Activated gamma-delta T cell treated with Interleukin-2 at 50 U/mL for 16 hours (primary cell): ENCODE measurements at regions not wholly inside any gene's neighbourhood (a gene's known extent, or its start where the extent isn't known, plus 50 kb on each side); places are given as distances from the start of the nearest gene placed in this dataset.
"Not testable (repeated sequence)": the region's sequence is repeated elsewhere in the genome, so short reads cannot be mapped to it uniquely, and the experiment has no call there.

Experiments used
- DNase-seq: peaks from one replicate; pipeline ENCODE4 v3.0.0-alpha.2; 2020

- DNase-seq = no peak
These were observed 803.5 kb downstream of the PLOD2 start for GRCh38 chr3:145357453-145357852.

- DNase-seq = no peak
These were observed 801.9 kb downstream of the PLOD2 start for GRCh38 chr3:145359040-145359439.

GRCh38 chr3:145368748-145369147 is 792.2 kb downstream of the PLOD2 start:
- no peak for DNase-seq

GRCh38 chr3:145370870-145371269 is 790.1 kb downstream of the PLOD2 start:
- DNase-seq = no peak

- DNase-seq = no peak
These were observed 783.7 kb downstream of the PLOD2 start for GRCh38 chr3:145377301-145377700.

- no peak for DNase-seq
These were observed 777.6 kb downstream of the PLOD2 start for GRCh38 chr3:145383416-145383815.

- no peak for DNase-seq
These were observed 776.7 kb downstream of the PLOD2 start for GRCh38 chr3:145384307-145384706.

GRCh38 chr3:145387211-145387610 is 773.8 kb downstream of the PLOD2 start:
- DNase-seq = no peak

- DNase-seq = no peak
These were observed 765.6 kb downstream of the PLOD2 start for GRCh38 chr3:145395421-145395820.

- DNase-seq = no peak
These were observed 749.4 kb downstream of the PLOD2 start for GRCh38 chr3:145411605-145412004.

- no peak for DNase-seq
These were observed 743.3 kb downstream of the PLOD2 start for GRCh38 chr3:145417678-145418077.

GRCh38 chr3:145422556-145422955 is 738.4 kb downstream of the PLOD2 start:
- no peak for DNase-seq

- DNase-seq = no peak
These were observed 733.6 kb downstream of the PLOD2 start for GRCh38 chr3:145427355-145427754.

GRCh38 chr3:145429546-145429945 is 731.4 kb downstream of the PLOD2 start:
- no peak for DNase-seq

- DNase-seq = no peak
These were observed 712.5 kb downstream of the PLOD2 start for GRCh38 chr3:145448436-145448835.

- no peak for DNase-seq
These were observed 710.8 kb downstream of the PLOD2 start for GRCh38 chr3:145450018-145450682.

GRCh38 chr3:145457825-145458552 is 703.0 kb downstream of the PLOD2 start:
- DNase-seq = no peak

GRCh38 chr3:145459681-145460080 is 701.3 kb downstream of the PLOD2 start:
- DNase-seq = not testable (repeated sequence)

GRCh38 chr3:145471976-145472375 is 689.0 kb downstream of the PLOD2 start:
- DNase-seq = no peak

GRCh38 chr3:145482735-145483134 is 678.2 kb downstream of the PLOD2 start:
- DNase-seq = not testable (repeated sequence)

- DNase-seq = no peak
These were observed 677.0 kb downstream of the PLOD2 start for GRCh38 chr3:145483992-145484391.

GRCh38 chr3:145489011-145489410 is 672.0 kb downstream of the PLOD2 start:
- no peak for DNase-seq

GRCh38 chr3:145490088-145491048 is 670.6 kb downstream of the PLOD2 start:
- DNase-seq = no peak
